Body of pancreas (tissue), 4 donors: ENCODE measurements at regions not wholly inside any gene's neighbourhood (a gene's known extent, or its start where the extent isn't known, plus 50 kb on each side); places are given as distances from the start of the nearest gene placed in this dataset.

Experiments
- POLR2A ChIP-seq, 3 donors: fragments of 450-650 bp; IDR thresholded peaks; one replicate each; pipeline ENCODE4 v1.6.1; 2016; ENCODE audit warnings: antibody characterized with exemption in 3 of 3, mild to moderate bottlenecking in 2 of 3
- TF ChIP-seq, protein P1 (sequence below), 7 experiments: fragments of 450-650 bp in 4 of 7; fragments of 200-600 bp in 3 of 7; sonication (generic) in 3 of 7; IDR thresholded peaks; one replicate each; pipeline ENCODE4 v1.5.1; 2016 to 2019; ENCODE audit warnings: antibody characterized with exemption in 7 of 7

DNA sequence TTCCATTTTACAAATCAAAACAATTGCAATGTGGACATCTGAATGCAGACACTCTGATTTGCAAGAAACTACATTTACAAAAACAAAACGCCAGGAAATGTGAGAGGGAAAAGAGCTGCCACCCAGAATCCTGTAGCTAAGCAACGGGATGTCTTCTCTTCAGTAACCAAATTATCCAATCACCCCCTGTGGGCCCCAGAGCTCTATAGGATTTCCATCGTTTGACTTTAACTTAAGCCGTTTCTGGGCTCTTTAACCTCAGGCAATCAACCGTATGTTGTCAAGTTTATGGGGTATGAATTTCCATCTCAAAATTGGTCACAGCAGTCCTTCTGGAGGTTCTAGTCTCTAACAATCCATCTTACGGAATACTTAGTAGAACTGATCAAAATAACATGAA lies 240.5 kb downstream of the ETV1 start:
- TF ChIP-seq, protein P1, sequence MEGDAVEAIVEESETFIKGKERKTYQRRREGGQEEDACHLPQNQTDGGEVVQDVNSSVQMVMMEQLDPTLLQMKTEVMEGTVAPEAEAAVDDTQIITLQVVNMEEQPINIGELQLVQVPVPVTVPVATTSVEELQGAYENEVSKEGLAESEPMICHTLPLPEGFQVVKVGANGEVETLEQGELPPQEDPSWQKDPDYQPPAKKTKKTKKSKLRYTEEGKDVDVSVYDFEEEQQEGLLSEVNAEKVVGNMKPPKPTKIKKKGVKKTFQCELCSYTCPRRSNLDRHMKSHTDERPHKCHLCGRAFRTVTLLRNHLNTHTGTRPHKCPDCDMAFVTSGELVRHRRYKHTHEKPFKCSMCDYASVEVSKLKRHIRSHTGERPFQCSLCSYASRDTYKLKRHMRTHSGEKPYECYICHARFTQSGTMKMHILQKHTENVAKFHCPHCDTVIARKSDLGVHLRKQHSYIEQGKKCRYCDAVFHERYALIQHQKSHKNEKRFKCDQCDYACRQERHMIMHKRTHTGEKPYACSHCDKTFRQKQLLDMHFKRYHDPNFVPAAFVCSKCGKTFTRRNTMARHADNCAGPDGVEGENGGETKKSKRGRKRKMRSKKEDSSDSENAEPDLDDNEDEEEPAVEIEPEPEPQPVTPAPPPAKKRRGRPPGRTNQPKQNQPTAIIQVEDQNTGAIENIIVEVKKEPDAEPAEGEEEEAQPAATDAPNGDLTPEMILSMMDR (IDR thresholded peaks at IDR 0.05) = no peak
- TF ChIP-seq POLR2A (IDR thresholded peaks at IDR 0.05) = no peak
